ENCODE measurements at regions not wholly inside any gene's neighbourhood (a gene's known extent, or its start where the extent isn't known, plus 50 kb on each side); places are given as distances from the start of the nearest gene placed in this dataset.
"Not testable (repeated sequence)": the region's sequence is repeated elsewhere in the genome, so short reads cannot be mapped to it uniquely, and the experiment has no call there.

- no peak for DNase-seq (ENCODE audit: low read depth, low spot score)
Observed at GRCh38 chr11:38160433-38160832, 1562.4 kb upstream of the RAG2 start.

GRCh38 chr11:38159038-38159437 is 1561.0 kb upstream of the RAG2 start:
- DNase-seq (ENCODE audit: low read depth, low spot score): no peak

DNA sequence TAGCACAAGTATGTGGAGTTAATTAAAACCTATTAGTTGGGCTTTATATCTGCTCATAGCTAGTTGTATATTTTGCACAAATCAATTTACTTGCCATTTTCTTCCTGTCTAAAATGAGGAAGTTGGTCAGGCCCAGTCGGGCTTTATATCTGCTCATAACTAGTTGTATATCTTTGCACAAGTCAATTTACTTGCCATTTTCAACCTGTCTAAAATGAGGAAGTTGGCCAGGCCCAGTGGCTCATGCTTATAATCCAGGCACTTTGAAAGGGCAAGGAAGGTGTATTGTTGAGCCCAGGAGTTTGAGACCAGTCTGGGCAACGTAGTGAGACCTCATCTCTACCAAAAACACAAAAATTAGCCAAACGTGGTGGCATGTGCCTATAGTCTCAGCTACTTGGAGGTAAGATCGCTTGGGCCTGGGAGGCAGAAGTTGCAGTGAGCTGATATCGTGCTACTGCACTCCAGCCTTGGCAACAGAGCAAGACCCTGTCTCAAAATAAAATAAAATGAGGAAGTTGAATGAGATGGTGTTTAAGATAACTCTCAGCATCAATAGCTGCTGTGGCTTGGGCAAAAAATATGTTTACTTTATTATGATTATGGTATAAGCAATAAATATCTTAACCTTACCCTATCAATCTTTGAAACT is 1558.6 kb upstream of the RAG2 start:
- DNase-seq (ENCODE audit: low read depth, low spot score): no peak

DNA sequence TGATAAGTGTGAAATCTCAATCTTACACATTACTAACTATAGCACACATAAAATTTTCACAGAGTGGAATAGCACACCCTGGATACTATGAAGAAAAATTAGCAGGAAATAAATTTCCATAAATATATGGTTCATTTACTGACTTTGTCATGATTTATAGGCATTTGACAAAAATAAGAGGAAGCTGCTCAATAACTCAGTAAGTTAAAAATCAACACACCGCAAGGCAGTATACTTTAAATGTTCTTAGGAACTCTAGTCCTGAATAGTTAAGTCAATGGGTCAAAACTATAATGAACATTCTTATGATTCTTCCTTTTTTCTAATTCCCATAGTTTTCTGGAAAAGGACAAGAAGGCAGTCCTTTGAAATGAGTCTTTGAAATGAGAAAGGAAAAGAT is 1557.8 kb upstream of the RAG2 start:
- DNase-seq (ENCODE audit: low read depth, low spot score): no peak

DNA sequence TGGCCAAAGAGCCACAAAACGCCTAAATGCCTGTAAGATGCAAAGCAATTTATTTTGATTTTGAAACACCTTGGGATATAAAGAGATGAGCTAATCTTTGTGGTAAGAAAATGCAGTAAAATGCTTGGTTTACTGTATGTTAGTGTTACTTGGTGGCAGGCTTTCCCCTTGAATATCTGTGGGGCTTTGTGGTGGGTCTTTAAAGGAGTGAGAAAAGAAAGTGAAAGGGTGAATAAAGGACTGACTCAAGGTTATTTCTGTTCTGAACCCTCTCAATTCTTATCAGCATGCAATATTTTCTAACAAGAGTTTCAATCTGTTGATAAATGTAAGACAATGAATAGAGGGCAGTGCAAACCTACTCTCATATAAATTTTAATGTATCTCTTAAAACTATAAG is 1555.9 kb upstream of the RAG2 start:
- DNase-seq (ENCODE audit: low read depth, low spot score): no peak

DNA sequence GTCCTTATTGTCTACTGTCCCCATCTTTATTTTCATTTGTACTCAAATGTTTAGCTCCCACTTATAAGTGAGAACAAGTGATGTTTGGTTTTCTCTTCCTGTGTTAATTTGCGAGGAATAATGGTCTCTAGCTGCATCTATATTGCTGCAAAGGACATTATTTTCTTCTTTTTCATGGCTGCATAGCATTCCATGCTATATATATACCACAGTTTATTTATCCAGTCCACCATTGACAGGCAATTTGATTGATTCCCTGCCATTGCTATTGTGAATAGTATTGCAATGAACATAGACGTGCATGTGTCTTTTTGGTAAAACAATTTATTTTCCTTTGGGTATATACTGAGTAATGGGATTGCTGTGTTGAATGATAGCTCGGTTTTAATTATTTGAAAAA is 1545.8 kb upstream of the RAG2 start:
- no peak for DNase-seq (ENCODE audit: low read depth, low spot score)

DNA sequence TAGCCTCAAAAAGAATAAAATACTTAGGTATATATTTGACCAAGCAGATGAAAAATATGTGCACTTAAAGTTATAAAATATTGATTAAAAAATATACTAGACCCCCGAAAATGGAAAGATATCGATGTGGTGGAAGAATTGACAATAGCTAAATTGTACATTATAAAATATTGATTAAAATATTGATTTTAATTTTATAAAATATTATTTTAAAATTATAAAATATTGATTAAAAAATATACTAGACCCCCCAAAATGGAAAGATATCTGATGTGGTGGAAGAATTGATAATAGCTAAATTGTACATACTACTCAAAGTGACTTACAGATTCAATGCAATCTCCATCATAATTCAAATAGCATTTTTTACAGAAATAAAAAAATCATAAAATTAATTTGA is 1540.9 kb upstream of the RAG2 start:
- no peak for DNase-seq (ENCODE audit: low read depth, low spot score)

- no peak for DNase-seq (ENCODE audit: low read depth, low spot score)
Observed at GRCh38 chr11:38136887-38137286, 1538.9 kb upstream of the RAG2 start.

GRCh38 chr11:38131535-38131934 is 1533.5 kb upstream of the RAG2 start:
- DNase-seq (ENCODE audit: low read depth, low spot score): no peak

DNA sequence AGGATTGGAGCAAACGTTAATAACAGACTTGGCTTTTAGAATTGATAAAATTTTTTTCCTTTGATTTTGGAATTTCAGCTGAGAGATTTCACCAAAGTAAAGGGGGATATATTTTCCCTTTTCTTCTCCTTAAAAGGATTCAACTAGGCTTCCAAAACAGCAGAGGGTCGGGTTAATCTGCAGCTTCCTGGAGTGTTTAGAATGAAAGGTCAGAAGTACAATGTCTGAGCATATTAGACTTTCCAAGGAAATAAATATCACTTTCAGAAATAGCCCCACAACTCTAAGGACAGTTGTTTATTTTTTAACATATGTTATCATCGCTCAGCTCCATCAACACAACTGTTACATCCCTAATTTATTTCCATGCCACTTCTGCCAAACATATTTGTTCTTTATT is 1532.9 kb upstream of the RAG2 start:
- DNase-seq (ENCODE audit: low read depth, low spot score): no peak

GRCh38 chr11:38130514-38130913 is 1532.5 kb upstream of the RAG2 start:
- DNase-seq (ENCODE audit: low read depth, low spot score): no peak

GRCh38 chr11:38123673-38124072 is 1525.6 kb upstream of the RAG2 start:
- DNase-seq (ENCODE audit: low read depth, low spot score): no peak

- DNase-seq (ENCODE audit: low read depth, low spot score): not testable (repeated sequence)
Observed at GRCh38 chr11:38116616-38117015, 1518.6 kb upstream of the RAG2 start.

DNA sequence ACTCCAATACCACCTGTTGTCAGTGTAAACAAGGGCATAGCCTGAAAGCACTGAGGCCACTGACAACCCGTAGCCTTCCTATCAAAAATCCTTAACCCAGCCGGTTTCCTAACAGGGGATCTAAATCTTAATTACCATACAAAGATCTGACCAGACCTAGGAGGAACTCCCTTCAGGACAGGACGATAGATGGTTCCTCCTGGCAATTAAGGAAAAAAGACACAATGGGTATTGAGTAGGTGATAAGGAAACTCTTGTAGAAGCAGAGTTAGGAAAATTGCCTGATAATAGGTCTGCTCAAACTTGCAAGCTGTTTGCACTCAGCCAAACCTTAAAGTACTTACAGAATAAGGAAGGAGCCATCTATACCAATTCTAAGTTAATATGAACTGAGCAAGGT is 1517.3 kb upstream of the RAG2 start:
- not testable (repeated sequence) for DNase-seq (ENCODE audit: low read depth, low spot score)

DNA sequence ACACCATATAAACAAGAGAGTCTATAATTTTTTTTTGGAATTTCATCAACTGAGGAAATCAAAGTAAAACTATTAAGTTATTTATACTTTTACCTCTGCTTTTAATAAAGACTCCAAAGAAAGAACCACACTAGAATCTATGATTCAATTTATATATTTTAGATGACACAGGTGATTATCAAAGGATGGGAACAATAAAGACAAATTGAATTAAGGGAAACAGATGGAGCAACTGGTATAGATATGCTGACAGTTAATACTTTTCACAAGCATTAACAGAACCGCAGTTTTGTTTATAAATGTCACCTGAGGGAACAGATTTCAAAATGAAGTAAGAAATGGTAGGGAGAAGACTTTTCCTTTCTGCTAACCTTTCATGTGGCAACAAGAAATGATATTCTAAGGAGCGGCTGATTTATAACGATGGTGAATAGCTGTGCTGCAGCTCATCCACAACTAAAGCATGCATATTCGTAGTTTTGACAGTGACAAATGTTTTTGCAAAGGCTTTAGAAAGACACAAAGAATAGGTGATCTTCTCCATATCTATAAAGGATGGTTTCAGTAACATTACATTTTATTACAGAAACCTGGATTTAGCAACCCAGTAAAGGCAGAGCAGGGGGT is 1502.9 kb upstream of the RAG2 start:
- no peak for DNase-seq (ENCODE audit: low read depth, low spot score)

DNA sequence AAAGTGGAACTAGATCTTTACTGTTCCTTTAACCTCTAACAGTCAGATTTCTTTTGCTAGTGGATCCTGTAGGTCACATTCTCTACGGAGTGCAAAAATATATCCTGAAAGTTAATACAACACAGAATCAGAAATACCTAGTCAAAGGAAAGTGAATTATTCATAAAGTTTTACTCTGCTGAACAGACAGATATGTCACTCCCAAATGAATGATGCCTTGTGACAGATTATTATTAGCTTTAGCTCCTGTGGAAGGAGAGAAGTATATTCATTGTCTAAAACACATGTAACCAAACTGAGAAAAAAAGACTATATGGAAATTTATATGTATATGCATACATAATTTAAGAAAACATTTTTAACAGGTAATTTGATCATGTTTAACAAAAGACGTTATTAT is 1497.2 kb upstream of the RAG2 start:
- no peak for DNase-seq (ENCODE audit: low read depth, low spot score)

DNA sequence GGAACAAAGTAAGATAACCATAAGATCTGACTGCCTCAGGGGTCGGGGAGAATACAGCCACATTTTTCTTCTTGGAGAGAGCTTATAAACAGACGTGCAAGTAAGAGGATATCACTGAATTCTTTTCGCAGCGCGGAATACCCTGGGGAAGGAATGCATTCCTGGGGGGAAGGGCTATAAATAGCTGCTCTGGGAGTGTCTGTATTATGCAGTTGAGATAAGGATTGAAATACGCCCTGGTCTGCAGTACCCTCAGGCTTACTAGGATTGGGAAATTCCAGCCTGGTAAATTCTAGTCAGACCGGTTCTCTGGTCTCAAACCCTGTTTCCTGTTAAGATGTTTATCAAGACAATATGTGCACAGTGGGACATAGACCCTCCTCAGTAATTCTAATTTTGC is 1491.7 kb upstream of the RAG2 start:
- DNase-seq (ENCODE audit: low read depth, low spot score): no peak

DNA sequence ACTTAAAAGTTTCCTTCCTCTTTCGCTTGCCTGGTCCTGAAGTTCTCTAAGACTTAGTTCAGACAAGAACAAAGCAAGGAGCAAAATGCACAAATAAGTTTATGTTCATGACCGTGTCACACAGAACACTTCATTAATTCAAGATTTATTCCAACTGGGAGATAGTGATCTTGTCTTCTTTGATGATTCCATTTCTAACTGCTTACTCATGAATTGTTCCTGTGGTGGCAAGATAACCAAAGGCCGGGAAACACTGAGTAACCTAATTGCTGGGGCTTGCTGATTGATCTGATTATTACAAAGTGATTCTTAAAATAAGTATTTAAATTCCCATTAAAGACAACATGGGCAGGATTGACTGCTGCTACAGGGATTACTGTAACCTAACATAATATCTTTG is 1462.9 kb upstream of the RAG2 start:
- no peak for DNase-seq (ENCODE audit: low read depth, low spot score)

- no peak for DNase-seq (ENCODE audit: low read depth, low spot score)
Observed at GRCh38 chr11:38060136-38060535, 1462.1 kb upstream of the RAG2 start.

GRCh38 chr11:38046571-38047135 is 1448.6 kb upstream of the RAG2 start:
- no peak for DNase-seq (ENCODE audit: low read depth, low spot score)

GRCh38 chr11:38043060-38043459 is 1445.0 kb upstream of the RAG2 start:
- DNase-seq (ENCODE audit: low read depth, low spot score): no peak

DNA sequence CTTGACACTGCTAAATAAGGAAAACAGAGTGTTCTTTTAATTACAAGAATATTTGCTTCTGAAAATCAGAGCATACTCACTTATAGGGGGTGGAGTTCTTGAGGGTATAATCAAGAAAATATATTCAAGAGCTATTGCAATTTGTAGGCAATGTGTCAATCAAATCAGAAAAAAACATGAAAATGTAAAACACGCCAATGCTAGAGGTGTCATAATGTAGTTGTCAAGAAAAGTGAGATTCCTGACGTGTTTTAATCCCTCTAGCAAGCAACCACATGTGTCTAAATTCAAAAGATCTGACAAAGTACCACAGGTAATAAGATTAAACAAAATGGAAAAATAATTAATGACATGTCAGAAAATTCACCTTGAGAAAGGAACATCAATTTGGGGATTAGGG is 1440.7 kb upstream of the RAG2 start:
- no peak for DNase-seq (ENCODE audit: low read depth, low spot score)

- DNase-seq (ENCODE audit: low read depth, low spot score): no peak
Observed at GRCh38 chr11:38019072-38019775, 1421.2 kb upstream of the RAG2 start.
